ENCODE measurements at regions not wholly inside any gene's neighbourhood (a gene's known extent, or its start where the extent isn't known, plus 50 kb on each side); places are given as distances from the start of the nearest gene placed in this dataset.
"Not testable (repeated sequence)": the region's sequence is repeated elsewhere in the genome, so short reads cannot be mapped to it uniquely, and the experiment has no call there.

- TF ChIP-seq CTCF (IDR thresholded peaks at IDR 0.05; ENCODE audit: extremely low read depth, missing control alignments): no peak
- DNase-seq (ENCODE audit: low spot score): no peak
These were observed 727.2 kb downstream of the C4orf33 start for GRCh38 chr4:129823105-129823504.

- DNase-seq (ENCODE audit: low spot score): no peak
- no peak for TF ChIP-seq CTCF (IDR thresholded peaks at IDR 0.05; ENCODE audit: extremely low read depth, missing control alignments)
These were observed 733.4 kb downstream of the C4orf33 start for GRCh38 chr4:129829373-129829772.

- DNase-seq (ENCODE audit: low spot score): no peak
- no peak for TF ChIP-seq CTCF (IDR thresholded peaks at IDR 0.05; ENCODE audit: extremely low read depth, missing control alignments)
These were observed 743.7 kb downstream of the C4orf33 start for GRCh38 chr4:129839687-129840086.

- TF ChIP-seq CTCF (IDR thresholded peaks at IDR 0.05; ENCODE audit: extremely low read depth, missing control alignments): no peak
- DNase-seq (ENCODE audit: low spot score): no peak
These were observed 746.1 kb downstream of the C4orf33 start for GRCh38 chr4:129842096-129842495.

GRCh38 chr4:129852434-129852833 is 756.5 kb downstream of the C4orf33 start:
- no peak for TF ChIP-seq CTCF (IDR thresholded peaks at IDR 0.05; ENCODE audit: extremely low read depth, missing control alignments)

GRCh38 chr4:129853685-129854467 is 757.9 kb downstream of the C4orf33 start:
- DNase-seq (ENCODE audit: low spot score): not testable (repeated sequence)

More at GRCh38 chr4:129852434-129852833, 756.5 kb downstream of the C4orf33 start:
- no peak for DNase-seq (ENCODE audit: low spot score)

GRCh38 chr4:129862461-129862860 is 766.5 kb downstream of the C4orf33 start:
- no peak for DNase-seq (ENCODE audit: low spot score)
- TF ChIP-seq CTCF (IDR thresholded peaks at IDR 0.05; ENCODE audit: extremely low read depth, missing control alignments): no peak

- TF ChIP-seq CTCF (IDR thresholded peaks at IDR 0.05; ENCODE audit: extremely low read depth, missing control alignments): no peak
These were observed 767.3 kb downstream of the C4orf33 start for GRCh38 chr4:129863206-129863605.

More at GRCh38 chr4:129863206-129863605, 767.3 kb downstream of the C4orf33 start:
- no peak for DNase-seq (ENCODE audit: low spot score)

Measured in GM20000 (cell line).